ENCODE measurements at regions not wholly inside any gene's neighbourhood (a gene's known extent, or its start where the extent isn't known, plus 50 kb on each side); places are given as distances from the start of the nearest gene placed in this dataset.

DNA sequence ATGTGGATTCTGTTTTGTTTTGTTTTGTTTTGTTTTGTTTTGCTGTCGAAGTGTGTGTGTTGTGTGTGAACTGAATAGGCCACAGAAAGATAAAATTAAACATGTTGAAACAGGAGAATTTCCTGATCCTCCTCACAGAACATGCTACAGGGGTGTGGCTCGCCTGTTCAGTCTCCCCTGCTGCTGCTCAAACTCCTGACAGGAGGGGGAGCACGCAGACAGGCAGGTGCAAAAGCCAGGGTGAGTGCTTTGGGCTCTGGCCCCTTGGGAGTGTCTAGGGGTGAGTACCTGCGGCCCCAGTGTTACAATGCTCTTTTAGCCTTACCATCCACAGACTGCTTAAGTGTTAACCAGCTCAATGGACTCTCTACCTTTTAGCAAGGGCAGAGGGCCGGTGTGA is 473.5 kb downstream of the MAT2B start:
- no peaks in the 10 kb centered on the region for H3K4me1 Mint-ChIP-seq (ENCODE audit: low read depth)
- H3K27ac Mint-ChIP-seq, result no peak overlapping the region
- peaks cover 5% of the 10 kb centered on the region for H3K9me3 Mint-ChIP-seq (ENCODE audit: low read depth)
- no peaks in the 10 kb centered on the region for H3K36me3 Mint-ChIP-seq
- H3K27me3 Mint-ChIP-seq, result no peaks in the 10 kb centered on the region
- H3K4me3 Mint-ChIP-seq, result no peak overlapping the region

DNA sequence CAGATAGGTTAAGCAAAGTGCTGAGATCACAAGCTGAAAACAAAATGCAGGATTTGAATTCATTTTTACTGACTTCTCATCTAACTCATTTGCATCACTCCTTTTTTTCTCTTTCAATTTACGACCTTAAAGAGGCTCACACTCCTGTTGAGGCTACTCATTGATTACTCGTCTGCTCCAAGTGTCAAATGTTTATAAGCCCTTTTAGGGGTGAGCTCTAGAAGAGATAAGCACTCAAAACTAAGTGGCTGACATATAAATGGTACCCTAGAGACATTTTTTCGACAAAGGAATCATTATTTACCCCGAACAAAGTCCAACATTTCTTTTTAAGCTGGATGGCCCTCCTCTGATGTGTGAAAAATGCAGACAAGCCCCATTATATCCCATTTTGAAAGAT is 483.1 kb downstream of the MAT2B start:
- Mint-ChIP-seq H3K4me3 (no peak overlapping the region), H3K27me3 (no peaks in the 10 kb centered on the region), H3K9me3 (ENCODE audit: low read depth) (peaks cover 5% of the 10 kb centered on the region), H3K27ac (no peak overlapping the region), H3K36me3 (no peaks in the 10 kb centered on the region), H3K4me1 (ENCODE audit: low read depth) (no peaks in the 10 kb centered on the region)

DNA sequence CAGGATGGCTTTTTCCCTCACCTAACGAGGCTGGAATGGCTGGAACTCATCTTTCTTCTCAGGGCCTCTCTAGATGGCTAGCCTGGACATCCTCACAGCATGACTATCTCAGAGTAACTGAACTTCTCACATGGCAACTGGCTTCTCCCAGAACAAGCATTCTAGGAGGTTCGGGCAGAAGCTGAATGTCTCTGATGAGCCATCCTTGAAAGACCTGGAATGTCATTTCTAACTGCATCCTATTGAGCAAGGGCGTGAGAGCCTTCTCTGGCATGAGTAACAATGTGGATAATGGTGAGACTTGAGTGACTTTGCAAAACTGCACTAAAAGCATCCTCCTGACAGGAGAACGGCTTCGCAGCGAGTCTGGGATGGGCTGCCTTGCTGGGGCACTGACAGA is 487.7 kb downstream of the MAT2B start:
- H3K4me1 Mint-ChIP-seq (ENCODE audit: low read depth), result no peaks in the 10 kb centered on the region
- H3K27ac Mint-ChIP-seq, result no peak overlapping the region
- H3K4me3 Mint-ChIP-seq, result no peak overlapping the region
- no peaks in the 10 kb centered on the region for H3K27me3 Mint-ChIP-seq
- peaks cover 6% of the 10 kb centered on the region for H3K9me3 Mint-ChIP-seq (ENCODE audit: low read depth)
- H3K36me3 Mint-ChIP-seq, result no peaks in the 10 kb centered on the region

DNA sequence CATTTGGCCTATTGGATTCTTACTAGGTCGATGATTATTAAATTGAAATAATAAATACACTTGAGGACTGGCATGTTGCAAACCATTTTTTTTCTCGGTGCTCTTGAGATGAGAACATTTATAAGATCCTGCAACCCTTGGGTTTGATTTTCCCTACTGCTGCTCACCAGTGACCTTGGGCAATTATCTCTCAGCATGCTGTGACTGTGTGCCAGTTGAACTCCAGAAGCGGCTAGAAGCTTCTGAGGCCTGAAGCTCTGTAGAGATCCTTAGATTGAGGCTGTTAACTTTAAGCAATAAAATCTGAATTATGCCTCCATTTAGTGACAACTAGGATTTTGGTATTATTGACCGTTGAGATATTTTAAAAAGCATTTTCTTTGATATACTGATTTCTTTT is 489.8 kb downstream of the MAT2B start:
- no peak overlapping the region for H3K27ac Mint-ChIP-seq
- no peaks in the 10 kb centered on the region for H3K36me3 Mint-ChIP-seq
- no peak overlapping the region for H3K4me3 Mint-ChIP-seq
- no peaks in the 10 kb centered on the region for H3K4me1 Mint-ChIP-seq (ENCODE audit: low read depth)
- H3K9me3 Mint-ChIP-seq (ENCODE audit: low read depth), result peaks cover 6% of the 10 kb centered on the region
- no peaks in the 10 kb centered on the region for H3K27me3 Mint-ChIP-seq

DNA sequence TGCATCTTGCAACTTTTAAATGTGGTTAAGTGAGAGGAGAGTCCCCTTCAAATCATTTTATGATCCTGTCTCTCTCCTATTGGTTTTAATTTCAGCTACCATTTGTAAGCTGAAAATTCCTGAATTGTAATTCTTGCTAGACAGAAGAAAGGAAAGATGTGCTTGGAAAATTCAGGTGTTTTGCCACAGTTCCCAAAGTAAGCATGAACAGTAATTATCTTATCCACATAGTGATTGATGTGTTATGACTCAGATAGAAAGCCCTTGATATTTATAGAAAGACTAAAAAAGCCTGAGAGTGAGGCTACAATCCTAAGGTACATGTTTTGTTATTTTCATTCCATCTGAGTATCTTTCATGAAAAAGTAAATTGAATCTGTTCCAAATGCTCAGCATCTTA is 492.5 kb downstream of the MAT2B start:
- no peak overlapping the region for H3K27ac Mint-ChIP-seq
- H3K9me3 Mint-ChIP-seq (ENCODE audit: low read depth), result peaks cover 6% of the 10 kb centered on the region
- H3K4me3 Mint-ChIP-seq, result no peak overlapping the region
- H3K27me3 Mint-ChIP-seq, result no peaks in the 10 kb centered on the region
- no peaks in the 10 kb centered on the region for H3K36me3 Mint-ChIP-seq
- H3K4me1 Mint-ChIP-seq (ENCODE audit: low read depth), result no peaks in the 10 kb centered on the region

DNA sequence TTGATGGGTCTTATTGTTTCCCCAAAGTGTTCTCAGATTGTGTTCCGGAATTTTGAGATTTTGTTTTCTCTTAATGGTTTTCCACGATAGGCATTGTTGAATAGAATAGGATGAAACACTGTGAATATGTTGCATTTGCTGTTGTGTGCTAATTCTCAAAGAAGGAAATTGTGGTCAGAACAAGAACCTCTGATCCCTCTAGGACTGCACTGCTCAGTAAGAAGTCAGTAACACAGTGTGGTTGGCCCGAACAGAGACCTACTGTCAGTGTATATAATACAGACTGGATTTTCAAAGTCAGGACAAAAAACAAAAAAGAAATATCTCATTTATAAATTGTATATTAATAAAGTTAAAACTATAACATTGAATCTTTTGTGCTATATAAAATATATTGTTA is 494.8 kb downstream of the MAT2B start:
- H3K9me3 Mint-ChIP-seq (ENCODE audit: low read depth), result peaks cover 6% of the 10 kb centered on the region
- H3K4me1 Mint-ChIP-seq (ENCODE audit: low read depth), result no peaks in the 10 kb centered on the region
- no peak overlapping the region for H3K27ac Mint-ChIP-seq
- H3K4me3 Mint-ChIP-seq, result no peak overlapping the region
- H3K27me3 Mint-ChIP-seq, result no peaks in the 10 kb centered on the region
- no peaks in the 10 kb centered on the region for H3K36me3 Mint-ChIP-seq

DNA sequence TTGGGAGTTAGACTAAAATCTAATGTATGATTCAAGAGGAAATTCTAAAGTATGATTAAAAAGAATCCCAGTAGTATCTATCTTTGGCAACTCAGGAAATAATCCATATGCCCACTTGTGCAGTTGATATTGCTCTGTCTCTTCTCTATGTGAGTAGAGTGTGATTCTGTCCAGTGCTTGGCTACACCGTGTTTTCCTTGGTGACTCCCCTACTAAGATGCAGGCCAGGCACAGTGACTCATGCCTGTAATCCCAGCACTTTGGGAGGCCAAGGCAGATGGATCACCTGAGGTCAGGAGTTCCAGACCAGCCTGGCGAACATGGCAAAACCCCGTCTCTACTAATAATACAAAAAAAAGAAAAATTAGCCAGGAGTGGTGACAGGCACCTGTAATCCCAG is 495.4 kb downstream of the MAT2B start:
- no peak overlapping the region for H3K4me3 Mint-ChIP-seq
- no peaks in the 10 kb centered on the region for H3K36me3 Mint-ChIP-seq
- no peaks in the 10 kb centered on the region for H3K27me3 Mint-ChIP-seq
- peaks cover 6% of the 10 kb centered on the region for H3K9me3 Mint-ChIP-seq (ENCODE audit: low read depth)
- H3K4me1 Mint-ChIP-seq (ENCODE audit: low read depth), result no peaks in the 10 kb centered on the region
- H3K27ac Mint-ChIP-seq, result no peak overlapping the region

DNA sequence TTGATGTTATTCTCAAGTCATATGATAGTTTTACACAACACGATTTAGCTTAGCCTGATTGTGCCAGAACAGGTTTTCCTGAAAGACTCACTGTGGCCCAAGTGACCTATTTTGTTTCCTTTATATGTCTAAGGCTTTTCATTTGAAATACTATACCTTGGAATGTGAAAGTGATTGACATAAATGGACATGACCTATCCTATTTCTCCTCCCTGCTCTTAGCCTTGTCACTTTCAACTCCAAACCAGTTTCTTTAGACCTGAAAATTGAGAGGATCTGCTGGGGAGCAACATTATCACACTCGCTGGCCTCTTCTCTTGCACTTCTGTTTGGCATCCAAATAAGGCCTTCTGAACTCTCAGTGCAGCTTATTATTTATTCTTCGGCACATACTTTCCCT is 496.8 kb downstream of the MAT2B start:
- Mint-ChIP-seq H3K9me3 (ENCODE audit: low read depth) (peaks cover 3% of the 10 kb centered on the region), H3K36me3 (no peaks in the 10 kb centered on the region), H3K27ac (no peak overlapping the region), H3K27me3 (no peaks in the 10 kb centered on the region), H3K4me1 (ENCODE audit: low read depth) (no peaks in the 10 kb centered on the region), H3K4me3 (no peak overlapping the region)

DNA sequence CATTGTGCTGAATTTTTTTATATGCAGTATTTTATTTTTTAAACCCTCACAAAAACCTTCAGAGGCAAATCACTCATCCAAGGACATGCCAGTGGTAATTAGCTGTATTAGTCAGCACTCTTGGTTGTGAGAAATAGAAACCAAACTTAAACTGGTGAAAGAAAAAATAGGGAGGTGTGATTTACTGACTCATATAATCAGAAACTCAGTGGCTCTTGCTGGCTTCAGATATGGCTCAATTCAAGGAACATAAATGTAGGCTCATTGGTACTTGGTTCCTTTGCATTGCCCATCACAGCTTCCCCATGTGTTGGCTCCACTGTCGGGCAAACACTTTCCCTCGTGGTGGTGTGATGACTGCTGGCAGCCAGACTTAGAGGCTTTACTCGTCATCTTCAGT is 497.2 kb downstream of the MAT2B start:
- Mint-ChIP-seq H3K27me3 (no peaks in the 10 kb centered on the region), H3K4me3 (no peak overlapping the region), H3K36me3 (no peaks in the 10 kb centered on the region), H3K9me3 (ENCODE audit: low read depth) (peaks cover 3% of the 10 kb centered on the region), H3K4me1 (ENCODE audit: low read depth) (no peaks in the 10 kb centered on the region), H3K27ac (no peak overlapping the region)

DNA sequence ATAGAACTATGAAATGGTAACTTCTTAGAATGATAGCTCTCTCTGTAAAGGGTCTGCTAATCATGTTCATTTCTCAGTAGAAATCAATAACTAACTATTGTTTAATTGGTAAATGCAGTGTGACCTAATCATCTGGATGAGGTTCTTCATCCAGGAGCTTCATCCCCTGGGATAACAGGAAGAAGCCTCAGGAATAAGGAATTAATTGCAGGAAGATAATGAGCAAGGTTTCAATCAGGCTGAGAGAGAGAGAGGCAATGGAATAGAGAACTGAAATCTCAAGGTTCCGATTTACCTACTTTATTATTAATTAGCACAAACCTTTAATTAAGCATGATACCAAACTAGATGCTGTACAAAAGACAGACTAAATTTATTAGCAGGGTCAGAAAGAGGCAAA is 499.7 kb downstream of the MAT2B start:
- H3K36me3 Mint-ChIP-seq, result no peaks in the 10 kb centered on the region
- no peaks in the 10 kb centered on the region for H3K9me3 Mint-ChIP-seq (ENCODE audit: low read depth)
- H3K27me3 Mint-ChIP-seq, result no peaks in the 10 kb centered on the region
- no peak overlapping the region for H3K4me3 Mint-ChIP-seq
- H3K27ac Mint-ChIP-seq, result no peak overlapping the region
- no peaks in the 10 kb centered on the region for H3K4me1 Mint-ChIP-seq (ENCODE audit: low read depth)

DNA sequence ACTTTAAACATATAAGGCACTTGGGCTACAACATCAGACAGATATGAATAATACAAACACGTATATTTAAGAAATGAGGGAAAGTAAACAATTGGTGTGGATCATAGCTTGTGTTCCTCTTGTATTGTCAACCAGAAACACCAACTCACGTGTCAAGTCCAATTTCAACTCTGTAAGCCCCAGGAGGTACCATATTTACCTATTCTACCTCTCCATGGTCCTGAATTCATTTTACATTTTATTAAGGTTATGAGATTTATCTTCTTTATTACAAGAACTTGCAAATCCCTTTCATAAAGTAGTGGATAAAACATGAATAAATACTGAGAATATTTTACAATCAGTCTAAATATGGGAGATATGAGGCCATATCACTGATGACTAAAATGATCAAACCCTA is 501.6 kb downstream of the MAT2B start:
- H3K4me3 Mint-ChIP-seq, result no peak overlapping the region
- no peak overlapping the region for H3K27ac Mint-ChIP-seq
- H3K27me3 Mint-ChIP-seq, result no peaks in the 10 kb centered on the region
- H3K36me3 Mint-ChIP-seq, result no peaks in the 10 kb centered on the region
- no peaks in the 10 kb centered on the region for H3K4me1 Mint-ChIP-seq (ENCODE audit: low read depth)
- H3K9me3 Mint-ChIP-seq (ENCODE audit: low read depth), result no peaks in the 10 kb centered on the region

DNA sequence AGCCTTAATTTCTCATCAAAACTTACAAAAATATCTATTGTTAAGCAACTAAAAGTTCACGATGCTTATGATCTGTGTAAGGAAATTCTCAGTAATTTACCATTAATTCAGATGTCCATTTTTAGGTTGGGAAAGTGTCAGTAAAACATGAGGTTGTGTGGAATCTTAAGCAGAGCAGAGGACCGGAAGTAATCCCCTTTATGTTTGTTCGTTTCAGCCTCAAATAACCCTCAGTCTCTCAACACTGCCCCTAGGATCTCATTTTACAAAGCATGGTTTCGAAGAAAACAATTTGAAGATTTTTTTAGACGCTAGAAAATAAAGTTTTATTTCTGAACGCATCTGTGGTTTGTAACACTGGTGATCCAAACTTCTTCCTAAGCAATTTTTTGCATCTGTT is 504.2 kb downstream of the MAT2B start:
- H3K27ac Mint-ChIP-seq, result no peak overlapping the region
- H3K9me3 Mint-ChIP-seq (ENCODE audit: low read depth), result no peaks in the 10 kb centered on the region
- no peaks in the 10 kb centered on the region for H3K36me3 Mint-ChIP-seq
- H3K4me3 Mint-ChIP-seq, result no peak overlapping the region
- H3K4me1 Mint-ChIP-seq (ENCODE audit: low read depth), result no peaks in the 10 kb centered on the region
- no peaks in the 10 kb centered on the region for H3K27me3 Mint-ChIP-seq

DNA sequence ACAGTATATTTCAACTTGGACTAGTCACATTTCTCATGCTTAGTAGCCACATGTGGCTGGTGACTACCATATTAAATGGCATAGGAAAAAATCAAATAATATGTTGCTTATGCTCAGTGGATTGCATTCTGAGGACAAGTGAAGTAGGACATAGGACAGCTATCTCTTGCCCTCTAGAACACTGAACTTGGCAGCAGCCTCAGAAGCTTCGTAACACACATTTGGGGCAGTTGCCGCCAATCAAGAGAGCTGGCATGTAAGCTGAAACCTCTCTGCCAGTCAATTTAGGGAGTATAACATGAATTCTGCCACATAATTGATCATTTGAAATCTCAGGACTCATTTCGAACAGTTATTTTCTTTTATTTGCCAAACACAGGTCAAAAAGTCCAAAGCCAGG is 505.5 kb downstream of the MAT2B start:
- H3K9me3 Mint-ChIP-seq (ENCODE audit: low read depth), result no peaks in the 10 kb centered on the region
- no peak overlapping the region for H3K27ac Mint-ChIP-seq

DNA sequence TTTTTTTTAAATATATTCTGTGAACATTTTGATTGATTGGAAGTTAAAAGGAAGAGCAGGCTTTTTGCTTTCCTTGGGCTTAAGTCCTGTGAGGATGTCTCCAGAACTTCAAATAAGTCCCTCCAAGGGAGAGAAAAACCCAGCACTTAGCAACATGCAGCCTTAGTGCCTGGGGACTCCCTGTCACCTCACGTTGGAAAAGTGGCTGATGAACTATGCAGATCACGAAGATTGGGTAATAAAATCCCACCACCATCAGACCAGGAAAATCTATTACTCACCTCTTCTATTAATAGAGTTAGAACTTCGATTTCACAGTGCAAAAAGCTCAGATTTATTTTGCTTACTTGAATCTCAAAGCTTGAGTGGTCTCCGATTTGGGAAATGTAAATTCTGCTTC is 507.0 kb downstream of the MAT2B start:
- Mint-ChIP-seq H3K9me3 (ENCODE audit: low read depth) (no peaks in the 10 kb centered on the region), H3K36me3 (no peaks in the 10 kb centered on the region), H3K4me1 (ENCODE audit: low read depth) (no peaks in the 10 kb centered on the region), H3K27ac (no peak overlapping the region), H3K27me3 (no peaks in the 10 kb centered on the region), H3K4me3 (no peak overlapping the region)

More for the DNA sequence above, 505.5 kb downstream of the MAT2B start:
- no peaks in the 10 kb centered on the region for H3K4me1 Mint-ChIP-seq (ENCODE audit: low read depth)
- no peak overlapping the region for H3K4me3 Mint-ChIP-seq
- H3K36me3 Mint-ChIP-seq, result no peaks in the 10 kb centered on the region
- H3K27me3 Mint-ChIP-seq, result no peaks in the 10 kb centered on the region

DNA sequence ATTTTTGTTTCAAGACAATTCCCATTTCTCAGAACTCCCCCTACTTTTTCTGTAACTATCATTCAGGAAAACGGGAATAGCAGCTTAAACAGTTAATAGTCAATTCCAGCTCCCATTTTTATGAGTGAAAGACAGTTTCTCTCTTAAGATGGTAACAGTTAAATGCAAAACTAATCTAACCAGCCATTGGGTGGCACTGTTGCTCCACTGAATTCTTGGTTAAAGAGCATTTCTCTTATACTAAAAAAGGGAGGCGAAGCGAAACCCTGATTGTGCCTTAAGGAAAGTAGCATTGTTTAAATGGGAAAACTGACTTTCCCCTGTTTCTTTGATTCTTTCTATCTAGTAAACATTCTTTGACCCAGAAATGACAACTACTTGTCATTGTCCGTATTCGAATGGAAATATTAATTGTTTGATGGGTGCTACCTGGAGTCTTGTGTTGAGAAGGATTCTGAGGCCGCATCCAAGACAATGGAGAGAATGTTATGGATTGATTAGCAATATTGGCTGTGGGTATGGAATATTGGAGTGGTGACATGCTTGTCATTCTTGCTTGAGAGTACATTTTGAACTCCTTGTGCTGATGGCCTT is 507.8 kb downstream of the MAT2B start:
- Mint-ChIP-seq H3K27ac (no peak overlapping the region), H3K9me3 (ENCODE audit: low read depth) (no peaks in the 10 kb centered on the region), H3K4me3 (no peak overlapping the region), H3K27me3 (no peaks in the 10 kb centered on the region), H3K4me1 (ENCODE audit: low read depth) (no peaks in the 10 kb centered on the region), H3K36me3 (no peaks in the 10 kb centered on the region)

DNA sequence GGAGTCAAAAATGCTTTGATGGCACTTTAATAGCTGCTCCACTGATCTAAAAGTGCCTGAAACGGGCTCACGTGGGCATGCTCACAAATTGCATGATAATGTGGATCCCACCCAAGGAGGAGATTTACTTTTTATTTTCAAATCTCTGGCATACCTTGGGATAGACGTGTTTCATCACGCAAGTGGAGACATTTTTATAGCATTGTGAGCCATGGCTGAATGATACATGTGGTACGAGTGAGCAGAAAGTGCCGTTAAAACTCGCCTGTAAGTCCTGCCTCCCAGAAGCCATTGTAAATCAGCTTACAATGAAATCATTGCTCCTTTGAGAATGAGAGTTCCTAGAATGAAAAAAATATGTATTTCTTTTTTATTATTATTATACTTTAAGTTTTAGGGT is 514.7 kb downstream of the MAT2B start:
- H3K4me3 Mint-ChIP-seq, result no peak overlapping the region
- no peaks in the 10 kb centered on the region for H3K9me3 Mint-ChIP-seq (ENCODE audit: low read depth)

More for the DNA sequence above, 514.7 kb downstream of the MAT2B start:
- H3K36me3 Mint-ChIP-seq, result no peaks in the 10 kb centered on the region
- no peaks in the 10 kb centered on the region for H3K27me3 Mint-ChIP-seq
- no peaks in the 10 kb centered on the region for H3K4me1 Mint-ChIP-seq (ENCODE audit: low read depth)
- H3K27ac Mint-ChIP-seq, result no peak overlapping the region
